GM19467 (cell line): ENCODE measurements at regions not wholly inside any gene's neighbourhood (a gene's known extent, or its start where the extent isn't known, plus 50 kb on each side); places are given as distances from the start of the nearest gene placed in this dataset.
"Not testable (repeated sequence)": the region's sequence is repeated elsewhere in the genome, so short reads cannot be mapped to it uniquely, and the experiment has no call there.

Experiments used
- ATAC-seq: cut with Tn5 transposase; IDR thresholded peaks from one replicate; pipeline ENCODE4 v1.9.1; 2021; ENCODE audit warnings: mild to moderate bottlenecking, moderate library complexity; ENCODE audit not compliant: unreplicated experiment

GRCh38 chrX:129091097-129091496, 432.2 kb downstream of the SMARCA1 start:
- ATAC-seq: no peak

DNA sequence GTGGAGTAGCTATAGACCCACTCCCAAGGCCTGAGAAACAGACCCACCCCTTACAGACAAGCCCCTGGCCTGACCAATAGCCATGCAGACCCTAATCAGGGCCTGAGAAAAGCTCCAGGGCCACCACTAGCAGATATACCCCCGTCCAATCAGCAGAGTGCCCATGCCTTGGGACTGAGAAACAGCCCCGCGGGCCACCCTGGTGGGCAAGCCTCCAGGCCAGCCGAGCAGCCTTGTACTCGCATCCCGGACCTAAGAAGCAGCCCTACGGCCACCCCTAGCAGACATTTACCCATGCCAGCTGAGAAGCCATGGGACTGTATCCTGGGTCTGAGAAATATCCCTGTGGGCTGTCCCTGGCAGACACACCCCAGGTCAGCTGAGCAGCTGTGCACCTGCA, 436.5 kb downstream of the SMARCA1 start:
- ATAC-seq: no peak

- ATAC-seq: not testable (repeated sequence)
These were observed 439.0 kb downstream of the SMARCA1 start for GRCh38 chrX:129084291-129084690.

GRCh38 chrX:129077424-129078170, 445.7 kb downstream of the SMARCA1 start:
- ATAC-seq: no peak

DNA sequence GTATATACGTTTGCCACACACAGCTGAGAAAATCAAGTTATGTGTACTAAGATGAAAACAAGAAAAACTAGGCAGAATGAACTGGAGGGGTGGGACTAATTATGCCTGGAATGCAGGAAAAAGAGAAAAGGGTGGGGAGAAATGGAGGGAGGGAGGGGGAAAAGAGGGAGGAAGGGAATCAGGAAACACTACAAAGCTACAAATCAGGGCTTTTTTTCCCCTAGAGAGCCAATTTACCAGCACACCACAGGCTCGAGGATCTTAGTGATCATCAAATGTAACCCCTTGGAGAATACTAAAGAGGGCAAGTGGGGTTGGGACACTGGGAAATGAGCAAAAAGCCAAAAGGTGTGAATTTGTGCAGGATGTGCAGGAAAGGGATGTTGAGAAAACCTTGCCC, 451.9 kb downstream of the SMARCA1 start:
- no peak for ATAC-seq

- ATAC-seq: no peak
These were observed 457.4 kb downstream of the SMARCA1 start for GRCh38 chrX:129065895-129066294.

GRCh38 chrX:129058405-129058804, 464.9 kb downstream of the SMARCA1 start:
- no peak for ATAC-seq

DNA sequence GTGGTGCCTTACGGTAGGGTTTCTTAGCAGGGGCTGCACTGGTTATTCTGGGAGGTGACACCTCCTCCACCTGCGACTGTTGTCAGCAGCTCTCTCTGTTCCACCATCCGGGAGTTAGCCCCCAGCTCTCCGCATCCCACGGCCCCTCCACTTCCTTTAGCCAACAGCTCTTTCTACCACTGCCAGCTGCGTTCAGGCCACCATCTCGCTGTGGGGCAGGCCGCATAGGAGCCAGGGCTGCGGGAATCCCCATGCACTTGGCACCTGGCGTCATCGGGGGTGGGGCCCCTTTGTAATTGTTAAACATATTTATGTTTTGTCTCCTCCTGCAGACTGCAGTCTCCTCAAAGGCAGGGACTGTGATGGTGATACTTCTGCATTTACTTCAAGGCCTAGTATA, 480.2 kb downstream of the SMARCA1 start:
- no peak for ATAC-seq

- no peak for ATAC-seq
These were observed 482.0 kb downstream of the SMARCA1 start for GRCh38 chrX:129041319-129041718.

DNA sequence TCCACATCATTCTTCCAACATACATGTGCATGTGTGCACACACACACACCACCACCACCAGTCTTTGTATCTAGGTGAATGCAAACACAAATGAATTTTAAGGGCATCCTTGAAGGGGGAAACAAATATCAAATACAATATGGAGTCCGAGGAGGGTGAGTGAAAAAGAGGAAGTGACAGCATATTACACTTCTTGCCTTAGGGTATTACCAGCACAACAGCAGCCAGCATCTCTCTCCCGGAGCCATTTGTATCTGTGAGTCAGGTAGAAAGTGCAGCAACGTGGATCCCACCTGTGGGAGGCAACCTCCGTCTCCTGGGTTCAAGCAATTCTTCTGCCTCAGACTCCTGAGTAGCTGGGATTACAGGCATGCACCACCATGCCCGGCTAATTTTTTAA, 483.2 kb downstream of the SMARCA1 start:
- no peak for ATAC-seq

GRCh38 chrX:129039176-129039575, 484.1 kb downstream of the SMARCA1 start:
- no peak for ATAC-seq

DNA sequence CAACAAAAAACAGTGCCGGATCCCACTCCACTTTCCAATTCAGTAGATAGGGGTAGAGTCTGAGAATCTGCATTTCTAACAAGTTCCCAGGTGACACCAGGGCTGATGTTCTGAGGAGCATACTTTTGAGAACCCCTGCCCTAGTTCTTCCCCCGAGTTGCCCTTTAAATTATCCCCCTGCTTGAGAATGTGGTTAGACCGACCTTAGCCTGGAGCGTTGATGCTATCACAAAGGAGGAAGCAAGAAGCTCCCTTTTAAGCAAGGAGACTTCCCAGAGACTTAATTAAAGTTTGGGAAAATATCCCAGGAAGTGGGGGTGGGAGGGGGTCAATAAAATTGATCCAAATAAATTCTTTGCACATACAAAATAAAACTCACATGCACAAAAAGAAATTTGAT, 485.9 kb downstream of the SMARCA1 start:
- ATAC-seq: no peak

GRCh38 chrX:129035180-129035579, 488.1 kb downstream of the SMARCA1 start:
- ATAC-seq: no peak

GRCh38 chrX:129034196-129034595, 489.1 kb downstream of the SMARCA1 start:
- no peak for ATAC-seq

DNA sequence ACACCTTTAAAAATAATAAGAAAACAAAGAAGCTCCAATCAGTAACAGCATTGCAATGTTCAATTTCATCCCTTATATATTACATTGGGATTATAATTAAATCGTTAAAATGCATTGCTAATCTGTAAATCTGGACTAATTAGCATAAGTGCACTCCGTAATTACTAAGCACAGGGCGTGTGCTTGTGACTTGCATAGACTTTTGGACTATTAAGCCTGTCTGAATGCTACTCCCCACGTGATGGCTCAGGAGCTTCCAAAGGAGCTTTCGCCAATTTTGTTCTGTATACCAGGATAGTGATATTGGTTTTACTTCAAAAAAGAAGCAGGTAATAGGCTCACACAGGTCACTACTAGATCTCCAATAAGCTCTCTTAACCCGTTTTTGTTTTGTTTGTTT, 497.1 kb downstream of the SMARCA1 start:
- no peak for ATAC-seq

DNA sequence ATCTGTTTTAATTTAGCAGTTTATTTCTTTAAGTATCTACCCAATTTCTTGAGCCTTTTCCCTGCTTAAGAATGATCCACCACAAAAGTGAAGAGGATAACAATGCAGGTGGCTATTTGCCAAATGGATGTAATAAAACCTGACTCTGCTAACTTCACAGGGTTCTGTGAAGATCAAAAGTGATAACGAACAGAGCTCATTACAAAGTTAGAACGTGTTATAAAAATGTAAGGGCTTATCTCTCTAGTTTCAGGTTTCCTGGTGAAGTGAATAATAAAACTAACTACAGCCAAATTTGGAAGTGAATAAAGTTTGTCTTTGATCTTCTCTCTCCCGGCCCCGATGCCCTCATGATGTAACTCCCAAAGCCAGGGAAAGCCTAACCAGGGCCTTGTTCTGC, 497.9 kb downstream of the SMARCA1 start:
- ATAC-seq: no peak

DNA sequence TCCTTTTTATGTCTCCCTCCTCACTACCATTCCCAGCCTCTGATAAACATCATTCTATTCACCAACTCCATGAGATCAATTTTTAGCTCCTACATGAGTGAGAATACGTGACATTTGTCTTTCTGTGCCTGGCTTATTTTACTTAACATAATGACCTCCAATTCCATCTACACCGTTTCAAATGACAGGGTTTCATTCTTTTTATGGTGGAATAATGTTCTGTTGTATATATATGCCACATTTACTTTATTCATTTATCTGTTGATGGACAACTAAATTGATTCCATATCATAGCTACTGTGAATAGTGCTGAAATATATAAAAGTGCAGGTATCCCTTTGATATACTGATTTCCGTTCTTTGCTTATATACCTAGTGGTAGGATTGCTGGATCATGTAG, 503.9 kb downstream of the SMARCA1 start:
- no peak for ATAC-seq

DNA sequence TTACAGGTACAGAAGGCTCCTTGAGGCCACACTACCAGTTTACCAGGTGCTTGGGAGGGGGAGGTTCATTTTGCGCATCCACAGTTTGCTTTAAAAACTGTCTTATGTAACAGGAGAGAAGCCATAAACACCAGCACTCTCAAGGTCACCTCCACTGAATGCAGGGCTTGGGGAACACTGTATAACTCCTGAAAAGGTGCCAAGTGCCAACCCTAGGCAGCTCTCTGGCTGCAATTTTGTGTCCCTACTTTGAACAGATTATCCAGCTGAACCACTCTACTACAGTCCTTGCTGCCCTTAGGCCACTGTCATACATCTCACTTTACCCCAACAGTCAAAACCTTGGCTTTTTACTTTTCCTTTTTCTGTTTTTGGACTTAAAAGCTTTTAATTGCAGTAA, 507.9 kb downstream of the SMARCA1 start:
- no peak for ATAC-seq

DNA sequence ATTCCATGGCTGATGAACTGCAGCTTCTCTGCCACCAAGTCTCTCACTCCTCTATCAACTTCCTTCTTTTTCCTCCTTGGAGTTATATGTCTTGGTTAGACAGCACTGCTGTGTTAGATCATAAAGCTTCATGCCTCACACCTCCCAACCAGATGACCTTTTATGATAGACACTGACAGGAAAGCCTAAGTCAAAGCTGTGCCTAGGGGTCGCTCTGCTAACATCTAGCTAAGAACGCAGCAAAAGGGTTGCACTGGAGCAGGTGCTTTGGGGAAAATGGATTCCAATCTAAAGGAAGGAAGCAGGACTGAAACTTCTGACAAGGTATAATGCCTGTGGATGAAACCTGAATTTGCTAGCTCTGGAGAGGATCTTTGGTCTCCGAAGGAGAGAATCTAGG, 509.7 kb downstream of the SMARCA1 start:
- no peak for ATAC-seq

DNA sequence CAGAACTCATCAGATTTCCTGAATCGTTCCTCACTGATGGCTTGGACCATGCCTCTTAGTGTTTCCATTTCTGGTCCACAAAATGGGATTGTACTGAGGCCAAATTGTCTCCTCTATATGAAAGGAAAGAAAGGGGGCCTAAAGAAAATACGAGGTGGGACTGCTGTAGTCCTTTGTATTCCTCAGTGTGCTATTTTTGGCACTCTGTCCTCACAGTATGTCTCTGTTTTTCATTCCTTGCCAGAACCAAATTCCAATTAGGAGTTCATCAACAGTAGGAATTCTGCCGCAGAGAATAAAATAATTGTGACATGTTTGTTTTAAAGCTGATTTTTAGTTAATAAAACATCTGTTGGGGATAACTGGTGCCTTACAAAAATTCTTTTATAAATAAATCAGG, 515.7 kb downstream of the SMARCA1 start:
- no peak for ATAC-seq

GRCh38 chrX:129006491-129006890, 516.8 kb downstream of the SMARCA1 start:
- no peak for ATAC-seq

GRCh38 chrX:129000797-129001196, 522.5 kb downstream of the SMARCA1 start:
- ATAC-seq: no peak

DNA sequence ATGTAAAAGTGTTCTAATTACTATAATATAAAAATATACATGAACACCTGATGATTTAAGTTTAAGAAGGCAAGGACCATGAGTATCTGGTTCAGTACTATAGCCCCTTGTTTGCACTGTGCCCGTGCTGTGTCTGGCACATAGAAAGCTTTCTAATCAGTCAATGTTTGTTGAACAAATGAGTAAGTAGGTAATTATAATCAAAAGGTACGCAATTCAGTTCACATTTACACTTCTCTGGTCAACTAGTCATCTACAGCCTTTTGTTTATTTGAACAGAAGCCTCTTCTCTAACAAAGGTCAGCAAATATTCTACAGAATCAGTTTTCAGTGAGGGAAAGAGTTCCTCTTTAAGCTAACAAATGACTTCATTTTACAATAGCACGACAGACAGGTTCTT, 523.3 kb downstream of the SMARCA1 start:
- no peak for ATAC-seq
